ENCODE measurements at regions not wholly inside any gene's neighbourhood (a gene's known extent, or its start where the extent isn't known, plus 50 kb on each side); places are given as distances from the start of the nearest gene placed in this dataset.

DNA sequence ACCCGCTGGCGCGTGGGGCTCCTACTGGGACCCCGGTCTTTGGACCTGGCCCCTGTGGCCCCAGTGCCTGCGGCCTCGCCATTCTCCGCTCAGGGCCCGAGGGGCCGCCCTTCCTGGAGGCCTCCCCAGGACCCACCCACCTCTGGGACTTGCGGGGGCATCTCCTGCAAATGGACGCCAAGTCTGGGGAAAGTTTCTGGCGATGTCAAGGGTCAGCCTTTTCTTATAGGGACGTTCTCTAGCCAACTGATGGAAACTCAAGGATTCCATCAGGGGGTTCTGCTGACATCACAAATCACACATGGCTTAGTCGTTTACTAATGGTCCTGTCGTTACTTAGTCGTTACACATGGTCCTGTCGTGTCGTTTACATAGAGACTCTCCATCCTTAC lies 57.7 kb upstream of the RHOBTB1 start:
- TF ChIP-seq CEBPB (IDR thresholded peaks at IDR 0.05; ENCODE audit: low read depth, low read length) (no peak), POLR2A (IDR thresholded peaks at IDR 0.05; ENCODE audit: low read depth, low read length) (no peak), BHLHE40 (IDR thresholded peaks at IDR 0.05; ENCODE audit: low read depth, low read length) (no peak), MXI1 (IDR thresholded peaks at IDR 0.05; ENCODE audit: borderline replicate concordance, low read depth, low read length) (no peak), SMC3 (IDR thresholded peaks at IDR 0.05; ENCODE audit: low read depth, low read length) (no peak), RAD21 (IDR thresholded peaks at IDR 0.05; ENCODE audit: low read length) (no peak), NFE2L2 (IDR thresholded peaks at IDR 0.05; ENCODE audit: low read depth, low read length) (no peak), MAZ (IDR thresholded peaks at IDR 0.05; ENCODE audit: borderline replicate concordance, low read depth, low read length) (no peak), CHD1 (IDR thresholded peaks at IDR 0.05; ENCODE audit: low read depth, low read length) (no peak)
- TF ChIP-seq, protein P1, sequence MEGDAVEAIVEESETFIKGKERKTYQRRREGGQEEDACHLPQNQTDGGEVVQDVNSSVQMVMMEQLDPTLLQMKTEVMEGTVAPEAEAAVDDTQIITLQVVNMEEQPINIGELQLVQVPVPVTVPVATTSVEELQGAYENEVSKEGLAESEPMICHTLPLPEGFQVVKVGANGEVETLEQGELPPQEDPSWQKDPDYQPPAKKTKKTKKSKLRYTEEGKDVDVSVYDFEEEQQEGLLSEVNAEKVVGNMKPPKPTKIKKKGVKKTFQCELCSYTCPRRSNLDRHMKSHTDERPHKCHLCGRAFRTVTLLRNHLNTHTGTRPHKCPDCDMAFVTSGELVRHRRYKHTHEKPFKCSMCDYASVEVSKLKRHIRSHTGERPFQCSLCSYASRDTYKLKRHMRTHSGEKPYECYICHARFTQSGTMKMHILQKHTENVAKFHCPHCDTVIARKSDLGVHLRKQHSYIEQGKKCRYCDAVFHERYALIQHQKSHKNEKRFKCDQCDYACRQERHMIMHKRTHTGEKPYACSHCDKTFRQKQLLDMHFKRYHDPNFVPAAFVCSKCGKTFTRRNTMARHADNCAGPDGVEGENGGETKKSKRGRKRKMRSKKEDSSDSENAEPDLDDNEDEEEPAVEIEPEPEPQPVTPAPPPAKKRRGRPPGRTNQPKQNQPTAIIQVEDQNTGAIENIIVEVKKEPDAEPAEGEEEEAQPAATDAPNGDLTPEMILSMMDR (conservative IDR thresholded peaks at IDR 0.05; ENCODE audit: low read depth, low read length) = no peak
- TF ChIP-seq, protein P2, sequence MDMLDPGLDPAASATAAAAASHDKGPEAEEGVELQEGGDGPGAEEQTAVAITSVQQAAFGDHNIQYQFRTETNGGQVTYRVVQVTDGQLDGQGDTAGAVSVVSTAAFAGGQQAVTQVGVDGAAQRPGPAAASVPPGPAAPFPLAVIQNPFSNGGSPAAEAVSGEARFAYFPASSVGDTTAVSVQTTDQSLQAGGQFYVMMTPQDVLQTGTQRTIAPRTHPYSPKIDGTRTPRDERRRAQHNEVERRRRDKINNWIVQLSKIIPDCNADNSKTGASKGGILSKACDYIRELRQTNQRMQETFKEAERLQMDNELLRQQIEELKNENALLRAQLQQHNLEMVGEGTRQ (IDR thresholded peaks at IDR 0.05; ENCODE audit: low read depth, low read length) = no peak
- TF ChIP-seq, protein P3, sequence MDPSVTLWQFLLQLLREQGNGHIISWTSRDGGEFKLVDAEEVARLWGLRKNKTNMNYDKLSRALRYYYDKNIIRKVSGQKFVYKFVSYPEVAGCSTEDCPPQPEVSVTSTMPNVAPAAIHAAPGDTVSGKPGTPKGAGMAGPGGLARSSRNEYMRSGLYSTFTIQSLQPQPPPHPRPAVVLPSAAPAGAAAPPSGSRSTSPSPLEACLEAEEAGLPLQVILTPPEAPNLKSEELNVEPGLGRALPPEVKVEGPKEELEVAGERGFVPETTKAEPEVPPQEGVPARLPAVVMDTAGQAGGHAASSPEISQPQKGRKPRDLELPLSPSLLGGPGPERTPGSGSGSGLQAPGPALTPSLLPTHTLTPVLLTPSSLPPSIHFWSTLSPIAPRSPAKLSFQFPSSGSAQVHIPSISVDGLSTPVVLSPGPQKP (IDR thresholded peaks at IDR 0.05; ENCODE audit: borderline replicate concordance, low read depth, low read length) = no peak
